ENCODE measurements at regions not wholly inside any gene's neighbourhood (a gene's known extent, or its start where the extent isn't known, plus 50 kb on each side); places are given as distances from the start of the nearest gene placed in this dataset.

DNA sequence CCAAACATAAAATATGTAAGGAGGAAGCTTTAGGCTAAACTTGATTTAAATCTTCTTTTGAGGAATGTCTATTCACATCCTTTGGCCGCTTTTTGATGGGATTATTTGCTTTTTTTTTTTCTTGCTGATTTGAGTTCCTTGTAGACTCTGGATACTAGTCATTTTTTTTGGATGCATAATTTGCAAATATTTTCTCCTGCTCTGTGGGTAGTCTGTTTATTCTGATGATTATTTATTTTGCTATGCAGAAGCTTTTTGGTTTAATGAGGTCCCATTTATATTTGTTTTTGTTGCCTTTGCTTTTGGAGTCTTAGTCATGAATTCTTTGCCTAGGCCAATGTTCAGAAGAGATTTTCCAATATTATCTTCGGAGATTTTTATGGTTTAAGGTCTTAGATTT, 144.9 kb downstream of the MAGEC2 start:
- TF ChIP-seq CTCF (IDR thresholded peaks at IDR 0.05): no peak
- TF ChIP-seq POLR2A (IDR thresholded peaks at IDR 0.05): no peak
